ENCODE measurements at regions not wholly inside any gene's neighbourhood (a gene's known extent, or its start where the extent isn't known, plus 50 kb on each side); places are given as distances from the start of the nearest gene placed in this dataset.

DNA sequence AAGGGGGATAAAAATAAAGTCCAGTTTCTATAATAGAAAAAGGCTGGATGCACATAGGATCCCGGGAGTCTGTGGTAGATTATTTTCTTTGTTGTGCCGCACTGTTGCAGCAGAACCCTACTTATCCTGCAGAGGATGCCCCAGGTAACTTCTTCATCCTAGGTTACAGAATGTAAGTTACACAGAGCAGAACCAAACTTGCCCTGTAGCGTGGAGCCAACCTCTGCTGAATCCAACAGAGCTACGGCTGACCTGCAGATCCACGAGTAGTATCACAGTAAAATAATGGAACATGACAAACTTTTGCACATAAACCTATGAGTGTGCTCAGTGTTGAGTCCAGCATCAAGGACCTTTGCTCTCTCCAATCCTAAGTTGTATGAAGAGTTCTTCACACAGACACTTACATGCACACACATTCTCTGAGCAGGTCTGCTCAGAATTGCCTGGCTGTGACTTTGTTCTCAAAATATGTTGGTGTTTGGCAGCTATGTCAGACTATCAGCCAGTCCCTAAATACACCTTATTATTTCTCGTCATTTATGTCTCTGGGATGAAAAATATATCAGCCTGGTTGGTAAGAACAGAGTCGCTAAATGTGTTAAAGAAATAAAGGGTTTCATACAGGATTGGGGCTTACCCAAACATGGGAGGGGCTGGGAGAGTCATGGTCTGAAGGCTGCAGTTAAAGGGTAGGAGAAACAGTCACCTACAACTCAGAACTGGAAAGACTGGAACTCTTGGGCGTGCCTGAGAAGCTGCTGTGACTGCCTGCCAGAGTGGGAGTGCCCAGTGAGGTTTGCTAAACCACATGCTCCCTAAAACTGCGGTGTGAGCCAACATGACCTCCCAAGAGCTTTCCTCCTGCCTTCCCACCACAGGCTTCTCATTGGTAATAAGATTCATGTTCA, 165.1 kb upstream of the SLC24A3 start:
- TF ChIP-seq, protein P1, sequence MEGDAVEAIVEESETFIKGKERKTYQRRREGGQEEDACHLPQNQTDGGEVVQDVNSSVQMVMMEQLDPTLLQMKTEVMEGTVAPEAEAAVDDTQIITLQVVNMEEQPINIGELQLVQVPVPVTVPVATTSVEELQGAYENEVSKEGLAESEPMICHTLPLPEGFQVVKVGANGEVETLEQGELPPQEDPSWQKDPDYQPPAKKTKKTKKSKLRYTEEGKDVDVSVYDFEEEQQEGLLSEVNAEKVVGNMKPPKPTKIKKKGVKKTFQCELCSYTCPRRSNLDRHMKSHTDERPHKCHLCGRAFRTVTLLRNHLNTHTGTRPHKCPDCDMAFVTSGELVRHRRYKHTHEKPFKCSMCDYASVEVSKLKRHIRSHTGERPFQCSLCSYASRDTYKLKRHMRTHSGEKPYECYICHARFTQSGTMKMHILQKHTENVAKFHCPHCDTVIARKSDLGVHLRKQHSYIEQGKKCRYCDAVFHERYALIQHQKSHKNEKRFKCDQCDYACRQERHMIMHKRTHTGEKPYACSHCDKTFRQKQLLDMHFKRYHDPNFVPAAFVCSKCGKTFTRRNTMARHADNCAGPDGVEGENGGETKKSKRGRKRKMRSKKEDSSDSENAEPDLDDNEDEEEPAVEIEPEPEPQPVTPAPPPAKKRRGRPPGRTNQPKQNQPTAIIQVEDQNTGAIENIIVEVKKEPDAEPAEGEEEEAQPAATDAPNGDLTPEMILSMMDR (IDR thresholded peaks at IDR 0.05; ENCODE audit: low read length): no peak
- TF ChIP-seq EZH2 (optimal IDR thresholded peaks at IDR 0.05; ENCODE audit: low read depth, low read length) (no peak), EZH2phosphoT487 (IDR thresholded peaks at IDR 0.05; ENCODE audit: low read length) (no peak)

Measured in MM.1S (cell line).